Superior temporal gyrus (tissue), 1 donor: ENCODE measurements at regions not wholly inside any gene's neighbourhood (a gene's known extent, or its start where the extent isn't known, plus 50 kb on each side); places are given as distances from the start of the nearest gene placed in this dataset.
"Not testable (repeated sequence)": the region's sequence is repeated elsewhere in the genome, so short reads cannot be mapped to it uniquely, and the experiment has no call there.

Experiments used
- DNase-seq: peaks from one replicate; pipeline ENCODE4 v3.0.0-alpha.2; 2016; ENCODE audit errors: extremely low spot score

- DNase-seq, result no peak
Observed at GRCh38 chr10:64397125-64397524, 875.9 kb downstream of the REEP3 start.

GRCh38 chr10:64408391-64409183, 887.4 kb downstream of the REEP3 start:
- DNase-seq, result no peak

- DNase-seq, result no peak
Observed at GRCh38 chr10:64409349-64409748, 888.1 kb downstream of the REEP3 start.

- DNase-seq, result no peak
Observed at GRCh38 chr10:64416011-64416410, 894.8 kb downstream of the REEP3 start.

DNA sequence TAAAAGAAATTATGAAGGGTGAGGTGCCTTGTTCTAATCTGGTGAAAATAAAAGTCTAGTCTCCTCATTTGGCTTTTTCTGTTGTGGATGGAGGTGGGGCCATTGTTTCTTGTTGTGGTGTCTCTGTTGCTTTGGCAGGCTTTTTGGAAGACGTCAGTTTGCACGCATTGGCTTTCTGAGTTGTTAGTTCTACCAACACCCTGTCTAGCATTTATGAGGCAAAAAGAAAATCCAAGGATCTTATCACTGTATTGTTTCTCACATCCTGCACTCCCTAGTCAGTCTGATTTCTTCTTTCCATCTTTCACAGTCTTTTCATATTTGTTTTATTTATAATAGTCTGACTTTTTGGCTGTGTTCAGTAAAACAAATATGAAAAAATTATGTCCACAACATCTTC, 898.3 kb downstream of the REEP3 start:
- DNase-seq, result no peak

DNA sequence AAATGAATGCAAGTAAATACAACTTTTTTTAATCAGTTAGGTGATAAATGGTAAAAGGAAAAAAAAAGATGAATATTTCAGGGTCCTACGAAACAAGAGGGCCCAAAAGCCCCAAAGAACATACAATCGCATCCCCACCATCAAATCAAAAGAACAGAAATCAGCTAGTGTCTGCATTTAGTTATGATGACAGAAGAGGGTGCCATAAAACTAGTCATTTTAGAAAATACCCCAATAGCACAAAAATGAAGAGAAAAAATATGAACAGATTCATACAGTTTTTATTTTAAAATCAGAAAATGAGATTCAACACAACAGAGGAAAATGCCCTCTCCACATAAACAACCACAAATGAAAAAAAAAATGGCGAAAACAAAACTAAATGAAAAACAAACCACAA, 905.5 kb downstream of the REEP3 start:
- no peak for DNase-seq

GRCh38 chr10:64430690-64431323, 909.6 kb downstream of the REEP3 start:
- DNase-seq, result peak; percentile 73

DNA sequence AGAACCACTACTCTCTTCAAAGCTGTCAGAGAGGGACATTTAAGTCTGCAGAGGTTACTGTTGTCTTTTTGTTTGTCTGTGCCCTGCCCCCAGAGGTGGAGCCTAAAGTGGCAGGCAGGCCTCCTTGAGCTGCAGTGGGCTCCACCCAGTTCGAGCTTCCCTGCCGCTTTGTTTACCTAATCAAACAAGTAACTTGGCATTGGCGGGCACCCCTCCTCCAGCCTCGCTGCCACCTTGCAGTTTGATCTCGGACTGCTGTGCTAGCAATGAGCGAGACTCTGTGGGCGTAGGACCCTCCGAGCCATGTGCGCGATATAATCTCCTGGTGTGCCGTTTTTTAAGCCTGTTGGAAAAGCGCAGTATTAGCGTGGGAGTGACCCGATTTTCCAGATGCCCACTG, 920.7 kb downstream of the REEP3 start:
- not testable (repeated sequence) for DNase-seq

DNA sequence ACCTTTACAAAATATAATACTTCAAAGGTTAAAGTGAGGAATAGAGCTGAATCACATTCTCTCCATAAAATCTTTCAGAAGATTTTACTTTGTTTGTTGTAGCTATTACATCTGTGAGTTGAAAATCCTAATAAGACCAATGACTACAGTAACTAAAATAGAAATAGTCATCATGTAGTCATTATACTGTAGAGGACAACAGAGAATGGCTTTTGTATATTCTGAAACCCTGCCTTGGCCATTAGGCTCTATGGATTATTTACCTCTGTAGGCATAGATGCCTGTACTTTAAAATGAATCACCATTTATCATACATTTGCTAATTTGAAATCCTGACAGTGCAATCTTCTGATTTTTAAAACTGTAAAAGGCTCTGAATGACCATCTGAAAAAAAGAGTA, 923.0 kb downstream of the REEP3 start:
- no peak for DNase-seq

DNA sequence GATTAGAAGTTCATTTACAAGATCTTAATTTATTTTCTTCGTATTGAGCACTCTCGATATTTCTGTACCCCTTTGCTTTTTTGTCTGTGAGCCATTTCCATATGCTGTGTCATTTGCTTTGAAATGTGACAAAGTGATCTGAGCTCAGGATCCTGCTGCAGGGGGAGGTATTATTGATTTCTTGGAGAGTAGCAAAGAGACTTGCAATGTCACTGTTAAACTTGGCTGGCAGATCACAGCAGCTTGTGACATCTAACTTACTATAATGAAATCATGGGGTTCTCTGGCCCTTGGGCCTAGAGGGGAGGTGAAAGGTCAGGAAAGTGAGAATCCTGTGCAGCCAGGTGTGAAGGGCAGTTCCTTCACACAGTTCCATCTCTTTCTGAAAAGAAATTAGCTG, 923.4 kb downstream of the REEP3 start:
- no peak for DNase-seq

- DNase-seq, result no peak
Observed at GRCh38 chr10:64449603-64450002, 928.4 kb downstream of the REEP3 start.

DNA sequence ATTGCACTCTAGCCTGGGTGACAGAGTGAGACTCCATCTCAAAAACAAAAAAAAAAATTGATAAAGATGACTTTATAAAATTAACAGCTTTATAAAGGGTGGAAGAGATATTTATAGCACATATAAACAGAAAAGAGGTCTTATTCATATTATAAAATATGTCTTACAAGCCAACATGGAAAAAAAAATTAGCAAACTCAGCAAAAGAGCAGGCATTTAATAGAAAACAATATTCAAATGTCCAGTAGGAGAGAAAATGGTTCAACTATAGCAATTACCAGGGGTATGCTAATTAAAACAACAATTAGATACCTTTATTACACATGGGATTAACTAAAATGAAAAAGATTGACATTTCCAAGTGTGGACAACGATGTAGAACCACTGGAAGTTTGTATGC, 929.1 kb downstream of the REEP3 start:
- no peak for DNase-seq

DNA sequence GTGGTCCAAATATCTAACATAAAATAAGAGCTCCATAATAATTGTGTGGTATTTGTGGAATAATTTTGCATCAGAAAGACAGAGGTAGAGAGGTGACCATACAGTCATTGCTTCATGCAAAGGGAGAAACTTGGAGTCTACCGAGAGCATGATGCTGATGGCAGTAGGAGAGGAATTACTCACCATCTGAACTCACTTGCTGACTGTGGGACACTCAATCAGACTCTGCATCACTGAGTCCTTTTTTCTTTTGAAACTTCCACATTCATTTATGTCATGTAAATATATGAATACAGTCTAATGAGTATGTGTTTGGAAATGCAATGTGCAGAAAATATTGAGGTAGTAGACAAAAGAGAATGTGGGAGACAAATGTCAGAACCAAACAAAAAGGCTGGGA, 933.8 kb downstream of the REEP3 start:
- no peak for DNase-seq

GRCh38 chr10:64458306-64458705, 937.1 kb downstream of the REEP3 start:
- DNase-seq, result no peak

- DNase-seq, result no peak
Observed at GRCh38 chr10:64463406-64463805, 942.2 kb downstream of the REEP3 start.

- DNase-seq, result no peak
Observed at GRCh38 chr10:64465653-64466052, 944.5 kb downstream of the REEP3 start.

- DNase-seq, result no peak
Observed at GRCh38 chr10:64468219-64468618, 947.0 kb downstream of the REEP3 start.

DNA sequence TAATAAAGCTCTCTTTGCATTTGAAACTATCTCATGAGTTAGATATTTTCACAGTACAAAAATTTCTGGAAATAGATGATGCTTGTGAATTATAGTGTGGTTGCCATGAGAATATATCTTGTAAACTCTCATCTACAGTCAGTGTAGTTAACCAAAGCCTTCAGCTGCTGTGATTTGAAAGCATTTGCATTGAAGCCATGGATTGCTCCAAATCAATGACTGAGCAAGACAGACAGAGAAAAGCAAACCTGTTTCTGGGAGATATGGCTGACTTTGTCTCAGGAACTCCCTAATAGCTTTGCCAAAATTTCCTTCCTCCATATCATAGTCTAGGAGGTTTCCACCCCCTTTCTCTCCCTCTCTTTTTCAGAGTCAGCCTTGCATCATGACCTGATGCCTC, 955.3 kb downstream of the REEP3 start:
- no peak for DNase-seq

- DNase-seq, result no peak
Observed at GRCh38 chr10:64477791-64478190, 956.6 kb downstream of the REEP3 start.

DNA sequence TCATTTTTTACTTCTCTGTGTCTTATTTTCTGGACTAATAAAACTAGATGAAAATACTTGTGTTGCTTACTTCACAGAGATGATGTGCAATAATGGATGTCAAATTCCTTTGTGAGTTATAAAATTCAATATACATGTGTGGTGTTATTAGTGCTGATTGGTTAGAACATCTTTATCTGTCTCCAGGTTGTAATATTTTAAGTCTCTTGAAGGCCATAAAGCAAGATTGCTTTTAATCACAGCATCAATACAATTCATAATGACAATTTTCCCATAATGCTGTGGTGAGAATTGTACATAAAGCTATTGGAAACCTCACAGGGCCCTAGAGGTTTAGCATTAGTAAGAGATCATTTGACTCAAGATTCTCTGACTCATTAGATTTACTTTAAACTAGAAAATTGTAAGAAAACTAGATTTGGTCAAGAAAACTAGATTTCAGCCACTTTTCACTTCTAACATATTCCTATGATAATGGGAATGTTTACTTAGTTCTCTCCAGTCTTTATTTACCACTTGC, 963.7 kb downstream of the REEP3 start:
- DNase-seq, result no peak

- DNase-seq, result no peak
Observed at GRCh38 chr10:64486149-64486548, 964.9 kb downstream of the REEP3 start.

DNA sequence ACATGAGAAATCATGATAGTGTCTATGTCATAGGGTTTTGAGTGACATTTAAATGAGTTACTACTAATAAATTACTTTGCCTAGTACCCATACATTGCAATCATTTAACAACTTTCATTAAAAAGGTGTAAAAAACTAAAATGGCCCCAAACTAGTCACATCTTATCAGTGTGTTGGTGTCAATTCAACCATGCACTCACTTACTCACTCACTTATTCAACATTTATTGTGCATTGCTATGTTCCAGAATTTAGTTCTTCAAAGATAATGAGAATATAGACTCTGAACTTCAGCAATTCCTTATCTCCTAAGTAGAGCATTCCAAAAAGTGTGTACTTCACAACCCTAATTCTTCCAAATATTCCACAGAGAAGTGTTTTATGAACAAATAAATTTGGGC, 965.7 kb downstream of the REEP3 start:
- DNase-seq, result no peak

DNA sequence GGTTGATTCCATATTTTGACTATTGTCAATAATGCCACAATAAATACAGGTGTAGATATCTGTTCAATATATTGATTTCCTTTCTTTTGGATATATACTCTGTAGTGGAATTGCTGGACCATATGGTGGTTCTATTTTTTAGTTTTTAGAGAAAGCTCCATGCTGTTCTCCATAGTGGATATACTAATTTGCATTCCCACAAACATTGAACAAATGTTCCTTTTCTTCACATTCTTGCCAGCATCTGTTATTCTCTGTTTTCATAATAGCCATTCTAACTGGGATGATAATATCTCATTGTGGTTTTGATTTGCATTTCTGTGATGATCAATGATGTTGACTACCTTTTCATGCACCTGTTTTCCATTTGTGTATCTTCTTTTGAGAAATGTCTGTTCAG, 973.7 kb downstream of the REEP3 start:
- no peak for DNase-seq
